ENCODE measurements at regions not wholly inside any gene's neighbourhood (a gene's known extent, or its start where the extent isn't known, plus 50 kb on each side); places are given as distances from the start of the nearest gene placed in this dataset.

- no peak for TF ChIP-seq CTCF (IDR thresholded peaks at IDR 0.05)
- no peak for TF ChIP-seq POLR2A (IDR thresholded peaks at IDR 0.05)
Measured at GRCh38 chr9:87080512-87081264, 133.4 kb upstream of the GAS1 start.
